Trophoblast cell (in vitro differentiated cells and primary cell): ENCODE measurements at regions not wholly inside any gene's neighbourhood (a gene's known extent, or its start where the extent isn't known, plus 50 kb on each side); places are given as distances from the start of the nearest gene placed in this dataset.

Experiments
- DNase-seq, 2 donors: peaks; one replicate each; pipeline ENCODE4 v3.0.0-alpha.2; 2016
- H2AFZ ChIP-seq: 2 replicates; pipeline ENCODE4 v1.6.1; 2013; ENCODE audit warnings: low read length, moderate library complexity, mild to moderate bottlenecking; ENCODE audit not compliant: insufficient read depth, poor library complexity
- H2AK5ac ChIP-seq: 2 replicates; pipeline ENCODE4 v1.6.1; 2013; ENCODE audit warnings: mild to moderate bottlenecking, low read length
- H2BK120ac ChIP-seq: 2 replicates; pipeline ENCODE4 v1.6.1; 2013; ENCODE audit warnings: low read length, mild to moderate bottlenecking, moderate library complexity; ENCODE audit not compliant: insufficient read depth, poor library complexity
- H2BK12ac ChIP-seq: 2 replicates; pipeline ENCODE4 v1.6.1; 2013; ENCODE audit warnings: mild to moderate bottlenecking, low read length, moderate library complexity
- H2BK5ac ChIP-seq: 2 replicates; pipeline ENCODE4 v1.6.1; 2013; ENCODE audit warnings: low read length, low read depth, moderate library complexity, mild to moderate bottlenecking; ENCODE audit not compliant: poor library complexity
- H3K14ac ChIP-seq: 2 replicates; pipeline ENCODE4 v1.6.1; 2013; ENCODE audit warnings: mild to moderate bottlenecking, low read length
- H3K18ac ChIP-seq: 2 replicates; pipeline ENCODE4 v1.6.1; 2013; ENCODE audit warnings: mild to moderate bottlenecking, low read length
- H3K23ac ChIP-seq: 2 replicates; pipeline ENCODE4 v1.6.1; 2013; ENCODE audit warnings: low read length
- H3K27ac ChIP-seq: 2 replicates; pipeline ENCODE4 v1.5.1; 2013; ENCODE audit warnings: low read depth, mild to moderate bottlenecking, inconsistent platforms, low read length, moderate library complexity
- H3K27me3 ChIP-seq: 2 replicates; pipeline ENCODE4 v1.6.1; 2013; ENCODE audit warnings: inconsistent platforms, mild to moderate bottlenecking, low read length, moderate library complexity; ENCODE audit not compliant: insufficient read depth
- H3K36me3 ChIP-seq, 2 experiments: 1 replicate in 1 of 2; 2 replicates in 1 of 2; pipeline ENCODE4 v1.6.1; 2013; ENCODE audit warnings: low read length in 2 of 2, mild to moderate bottlenecking in 2 of 2, moderate library complexity in 1 of 2; ENCODE audit not compliant: insufficient read depth in 2 of 2, control insufficient read depth in 1 of 2
- H3K4ac ChIP-seq: 2 replicates; pipeline ENCODE4 v1.6.1; 2013; ENCODE audit warnings: low read depth, mild to moderate bottlenecking, low read length, moderate library complexity
- H3K4me1 ChIP-seq, 2 experiments: 1 replicate in 1 of 2; 2 replicates in 1 of 2; pipeline ENCODE4 v1.6.1; 2013; ENCODE audit warnings: low read length in 2 of 2, mild to moderate bottlenecking in 2 of 2, moderate library complexity in 1 of 2; ENCODE audit not compliant: insufficient read depth in 2 of 2, control insufficient read depth in 1 of 2
- H3K4me2 ChIP-seq: 2 replicates; pipeline ENCODE4 v1.6.1; 2013; ENCODE audit warnings: inconsistent platforms, mild to moderate bottlenecking, low read length, moderate library complexity
- H3K4me3 ChIP-seq: 2 replicates; pipeline ENCODE4 v1.5.1; 2013; ENCODE audit warnings: mild to moderate bottlenecking, low read depth, low read length, inconsistent platforms
- H3K79me1 ChIP-seq: one replicate; pipeline ENCODE4 v1.6.1; 2013; ENCODE audit warnings: low read length
- H3K79me2 ChIP-seq: 2 replicates; pipeline ENCODE4 v1.6.1; 2013; ENCODE audit warnings: low read length, mild to moderate bottlenecking; ENCODE audit not compliant: control insufficient read depth, insufficient read depth, poor library complexity
- H3K9ac ChIP-seq: 2 replicates; pipeline ENCODE4 v1.6.1; 2013; ENCODE audit warnings: mild to moderate bottlenecking, low read length
- H3K9me3 ChIP-seq: 2 replicates; pipeline ENCODE4 v1.6.1; 2013; ENCODE audit warnings: low read depth, mild to moderate bottlenecking, control low read depth, inconsistent platforms, low read length; ENCODE audit not compliant: insufficient read depth
- H4K12ac ChIP-seq: 2 replicates; pipeline ENCODE4 v1.6.1; 2013; ENCODE audit warnings: low read depth, mild to moderate bottlenecking, low read length, moderate library complexity
- H4K8ac ChIP-seq: 2 replicates; pipeline ENCODE4 v1.6.1; 2013; ENCODE audit warnings: low read depth, mild to moderate bottlenecking, low read length, moderate library complexity
- H4K91ac ChIP-seq: one replicate; pipeline ENCODE4 v1.6.1; 2013; ENCODE audit warnings: low read depth, mild to moderate bottlenecking, low read length, moderate library complexity
- WGBS: extraction: QIAGEN DNeasy Blood & Tissue Kit; methylation state at CpG from one replicate; pipeline ENCODE4 v1.1.7; 2013; ENCODE audit warnings: missing lambda C conversion rate; ENCODE audit not compliant: insufficient read length, insufficient coverage; ENCODE audit errors: extremely low coverage; 5-methylcytosine and 5-hydroxymethylcytosine counted together

DNA sequence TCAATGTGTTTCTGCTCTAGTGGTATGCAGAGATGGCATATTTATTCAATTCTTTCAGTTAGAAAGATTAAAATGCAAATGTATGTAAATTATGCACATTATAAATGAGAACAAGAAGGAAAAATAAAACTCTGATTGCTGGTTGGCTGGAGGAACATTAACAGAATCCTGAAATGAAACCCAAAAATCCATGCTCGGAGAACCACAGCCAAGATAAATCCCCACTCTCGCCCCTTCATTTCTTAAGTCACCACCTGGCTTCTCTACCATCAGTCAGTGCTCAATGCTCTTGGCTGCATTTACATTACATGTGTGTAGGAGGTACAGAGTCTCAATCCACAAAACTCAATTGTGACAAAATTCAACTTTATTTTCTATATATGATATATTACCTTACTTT lies 184.9 kb downstream of the TRIM36 start:
- Histone ChIP-seq H2BK120ac (no peak overlapping the region), H3K27me3 (no peaks in the 10 kb centered on the region), H4K8ac (no peak overlapping the region), H3K4me3 (no peak overlapping the region), H3K14ac (no peak overlapping the region), H4K91ac (no peak overlapping the region), H3K23ac (no peak overlapping the region), H2BK12ac (no peak overlapping the region), H3K79me1 (no peaks in the 10 kb centered on the region), H3K36me3 (no peaks in the 10 kb centered on the region), H3K4me2 (no peak overlapping the region), H3K9ac (no peak overlapping the region), H3K79me2 (no peaks in the 10 kb centered on the region), H3K18ac (no peak overlapping the region), H3K9me3 (peaks cover 2% of the 10 kb centered on the region), H3K27ac (no peak overlapping the region), H2AFZ (no peak overlapping the region), H3K4me1 (no peaks in the 10 kb centered on the region), H4K12ac (no peak overlapping the region), H2BK5ac (no peak overlapping the region), H2AK5ac (no peak overlapping the region), H3K4ac (no peak overlapping the region)
- WGBS = no CpG with 5 or more reads among the region's 2 CpGs
- DNase-seq = no peak

DNA sequence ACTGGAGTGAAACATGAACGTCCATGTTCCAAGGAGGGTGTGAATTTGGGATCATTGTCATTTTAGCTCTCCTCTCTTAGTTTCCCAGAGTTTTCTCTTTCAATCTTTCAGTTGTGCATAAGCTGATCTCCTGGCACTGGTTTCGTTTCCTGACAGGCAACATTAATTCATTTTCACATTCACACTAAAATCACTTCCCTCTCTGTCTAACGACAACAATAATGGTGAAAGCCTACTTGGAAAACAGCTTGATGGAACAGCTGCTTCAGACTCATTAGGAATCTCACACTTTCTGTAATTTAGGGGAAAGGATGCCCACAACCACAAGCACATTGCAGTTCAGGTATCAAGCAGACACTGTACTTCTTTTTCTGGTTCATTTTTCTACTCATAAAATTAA lies 188.6 kb downstream of the TRIM36 start:
- no peak overlapping the region for H2AFZ ChIP-seq

DNA sequence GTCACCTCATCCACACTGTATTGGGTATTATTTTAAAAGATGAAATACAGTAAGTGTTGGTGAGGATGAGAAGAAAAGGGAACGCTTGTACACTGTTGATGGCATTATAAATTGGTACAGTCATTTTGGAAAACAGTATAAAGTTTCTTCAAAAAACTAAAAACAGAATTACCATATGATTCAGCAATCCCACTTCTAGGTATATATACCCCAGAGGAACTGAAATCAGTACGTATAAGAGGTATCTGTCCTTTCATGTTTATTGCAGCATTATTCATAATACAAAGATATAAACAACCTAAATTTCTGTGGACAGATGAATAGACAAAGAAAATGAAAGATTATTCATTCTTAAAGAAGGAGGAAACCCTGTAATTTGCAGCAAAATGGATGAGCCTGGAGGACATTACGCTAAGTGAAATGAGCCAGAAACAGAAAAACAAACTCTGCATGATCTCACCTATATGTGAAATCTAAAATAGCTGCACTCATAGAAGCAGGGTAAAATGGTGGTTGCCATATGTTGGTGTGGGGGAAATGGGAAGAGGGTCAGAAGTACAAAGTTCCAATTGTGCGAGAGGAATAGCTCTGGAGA lies 191.6 kb downstream of the TRIM36 start:
- Histone ChIP-seq H3K79me2 (no peaks in the 10 kb centered on the region), H4K12ac (no peak overlapping the region)
- no CpG with 5 or more reads among the region's 4 CpGs for WGBS

More for the DNA sequence above, 188.6 kb downstream of the TRIM36 start:
- DNase-seq = no peak
- Histone ChIP-seq H3K9ac (no peak overlapping the region), H3K9me3 (no peaks in the 10 kb centered on the region), H3K14ac (no peak overlapping the region), H3K4ac (no peak overlapping the region), H2BK5ac (no peak overlapping the region), H4K8ac (no peak overlapping the region), H3K27ac (no peak overlapping the region), H3K36me3 (no peaks in the 10 kb centered on the region), H3K4me1 (no peaks in the 10 kb centered on the region), H2AK5ac (no peak overlapping the region), H3K79me1 (no peaks in the 10 kb centered on the region), H2BK12ac (no peak overlapping the region), H3K27me3 (no peaks in the 10 kb centered on the region), H3K23ac (no peak overlapping the region), H4K12ac (no peak overlapping the region), H3K18ac (no peak overlapping the region), H2BK120ac (no peak overlapping the region), H4K91ac (no peak overlapping the region), H3K4me2 (no peak overlapping the region), H3K4me3 (no peak overlapping the region), H3K79me2 (no peaks in the 10 kb centered on the region)
- WGBS = no CpG with 5 or more reads among the region's 3 CpGs

DNA sequence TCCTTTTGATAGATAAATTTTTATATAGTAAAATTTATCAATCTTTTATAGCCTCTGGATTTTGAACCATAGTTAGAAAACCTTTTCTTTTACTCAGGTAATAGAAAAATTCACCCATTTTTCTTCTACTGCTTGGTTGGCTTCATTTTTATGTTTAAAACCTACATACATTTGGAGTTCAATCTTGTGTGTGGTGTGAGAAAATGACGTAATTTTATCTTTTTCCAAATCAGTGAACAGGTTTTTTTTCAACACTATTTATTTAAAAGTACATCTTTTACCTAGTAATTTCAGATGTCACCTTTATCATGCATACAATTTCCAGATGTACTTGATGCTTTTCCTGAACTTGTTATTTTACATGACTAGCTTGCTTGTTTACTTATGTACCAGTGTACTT lies 200.2 kb downstream of the TRIM36 start:
- no peaks in the 10 kb centered on the region for H3K4me1 ChIP-seq
- no peaks in the 10 kb centered on the region for H3K36me3 ChIP-seq
- H3K14ac ChIP-seq = no peak overlapping the region
- H3K9ac ChIP-seq = no peak overlapping the region
- H4K12ac ChIP-seq = no peak overlapping the region
- H3K27me3 ChIP-seq = no peaks in the 10 kb centered on the region
- H3K27ac ChIP-seq = no peak overlapping the region
- no peak overlapping the region for H2AK5ac ChIP-seq
- no peaks in the 10 kb centered on the region for H3K9me3 ChIP-seq
- H4K91ac ChIP-seq = no peak overlapping the region
- no peak overlapping the region for H2BK5ac ChIP-seq
- no peak overlapping the region for H4K8ac ChIP-seq
- H3K4ac ChIP-seq = no peak overlapping the region
- H2AFZ ChIP-seq = no peak overlapping the region
- no peak overlapping the region for H3K23ac ChIP-seq
- H3K79me1 ChIP-seq = no peaks in the 10 kb centered on the region
- no CpG with 5 or more reads among the region's 1 CpG for WGBS
- no peak overlapping the region for H3K18ac ChIP-seq
- no peak for DNase-seq
- no peak overlapping the region for H2BK12ac ChIP-seq
- H3K4me3 ChIP-seq = no peak overlapping the region
- no peak overlapping the region for H3K4me2 ChIP-seq
- no peak overlapping the region for H2BK120ac ChIP-seq
- H3K79me2 ChIP-seq = no peaks in the 10 kb centered on the region

More for the DNA sequence above, 191.6 kb downstream of the TRIM36 start:
- Histone ChIP-seq H3K36me3 (no peaks in the 10 kb centered on the region), H4K8ac (no peak overlapping the region), H3K79me1 (no peaks in the 10 kb centered on the region), H3K4me2 (no peak overlapping the region), H2BK120ac (no peak overlapping the region), H3K14ac (no peak overlapping the region), H3K27me3 (no peaks in the 10 kb centered on the region), H3K4me3 (no peak overlapping the region), H3K9me3 (no peaks in the 10 kb centered on the region), H3K27ac (no peak overlapping the region), H3K18ac (no peak overlapping the region), H2BK5ac (no peak overlapping the region), H2AK5ac (no peak overlapping the region), H3K23ac (no peak overlapping the region), H3K9ac (no peak overlapping the region), H2BK12ac (no peak overlapping the region), H3K4me1 (no peaks in the 10 kb centered on the region), H3K4ac (no peak overlapping the region), H2AFZ (no peak overlapping the region), H4K91ac (no peak overlapping the region)
- no peak for DNase-seq
